ENCODE measurements at regions not wholly inside any gene's neighbourhood (a gene's known extent, or its start where the extent isn't known, plus 50 kb on each side); places are given as distances from the start of the nearest gene placed in this dataset.

- TF ChIP-seq USF2 (IDR thresholded peaks at IDR 0.05; ENCODE audit: borderline replicate concordance, low read depth, low read length) (no peak), CTCF (IDR thresholded peaks at IDR 0.05) (no peak), TAF1 (IDR thresholded peaks at IDR 0.05; ENCODE audit: borderline replicate concordance, low read depth, low read length) (no peak), REST (IDR thresholded peaks at IDR 0.05; ENCODE audit: low read depth, low read length) (no peak), GABPA (IDR thresholded peaks at IDR 0.05; ENCODE audit: low read depth) (no peak), NFIC (IDR thresholded peaks at IDR 0.05; ENCODE audit: borderline replicate concordance) (no peak), SMC3 (IDR thresholded peaks at IDR 0.05; ENCODE audit: low read depth, low read length) (no peak), MXI1 (IDR thresholded peaks at IDR 0.05; ENCODE audit: low read depth, low read length) (no peak)
Observed at GRCh38 chr4:12884846-12885796, 599.0 kb downstream of the RAB28 start.
